ENCODE measurements at regions not wholly inside any gene's neighbourhood (a gene's known extent, or its start where the extent isn't known, plus 50 kb on each side); places are given as distances from the start of the nearest gene placed in this dataset.

DNA sequence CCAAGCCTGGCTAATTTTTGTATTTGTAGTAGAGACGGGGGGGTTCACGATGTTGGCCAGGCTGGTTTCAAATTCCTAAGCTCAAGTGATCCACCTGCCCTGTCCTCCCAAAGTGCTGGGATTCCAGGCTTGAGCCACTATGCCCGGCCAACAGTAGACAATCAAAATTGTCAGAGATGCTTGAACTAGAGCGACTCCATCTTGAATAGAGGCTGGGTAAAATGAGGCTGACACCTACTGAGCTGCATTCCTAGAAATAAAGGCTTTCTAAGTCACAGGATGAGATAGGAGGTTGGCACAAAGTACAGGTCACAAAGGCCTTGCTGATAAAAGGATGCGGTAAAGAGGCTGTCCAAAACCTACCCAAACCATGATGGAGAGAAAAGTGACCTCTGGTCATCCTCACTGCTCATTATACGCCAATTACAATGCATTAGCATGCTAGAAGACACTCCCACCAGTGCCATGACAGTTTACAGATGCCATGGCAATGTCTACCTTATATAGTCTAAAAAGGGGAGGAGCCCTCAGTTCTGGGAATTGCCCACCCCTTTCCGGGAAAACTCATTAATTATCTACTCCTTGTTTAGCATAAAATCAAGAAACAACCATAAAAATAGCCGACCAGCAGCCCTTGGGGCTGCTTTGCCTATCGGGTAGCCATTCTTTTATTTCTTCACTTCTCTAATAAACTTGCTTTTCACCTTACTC lies 134.5 kb downstream of the BAMBI start:
- peaks cover 43% of the 10 kb centered on the region for H3K4me1 ChIP-seq (ENCODE audit: insufficient read depth, low read length)
- H3K9ac ChIP-seq (ENCODE audit: low read depth, low read length), result no peak overlapping the region
- no peaks in the 10 kb centered on the region for H3K36me3 ChIP-seq (ENCODE audit: insufficient read depth, low read length)
- no peaks in the 10 kb centered on the region for H3K9me3 ChIP-seq (ENCODE audit: control insufficient read depth, insufficient read depth, low read length)

DNA sequence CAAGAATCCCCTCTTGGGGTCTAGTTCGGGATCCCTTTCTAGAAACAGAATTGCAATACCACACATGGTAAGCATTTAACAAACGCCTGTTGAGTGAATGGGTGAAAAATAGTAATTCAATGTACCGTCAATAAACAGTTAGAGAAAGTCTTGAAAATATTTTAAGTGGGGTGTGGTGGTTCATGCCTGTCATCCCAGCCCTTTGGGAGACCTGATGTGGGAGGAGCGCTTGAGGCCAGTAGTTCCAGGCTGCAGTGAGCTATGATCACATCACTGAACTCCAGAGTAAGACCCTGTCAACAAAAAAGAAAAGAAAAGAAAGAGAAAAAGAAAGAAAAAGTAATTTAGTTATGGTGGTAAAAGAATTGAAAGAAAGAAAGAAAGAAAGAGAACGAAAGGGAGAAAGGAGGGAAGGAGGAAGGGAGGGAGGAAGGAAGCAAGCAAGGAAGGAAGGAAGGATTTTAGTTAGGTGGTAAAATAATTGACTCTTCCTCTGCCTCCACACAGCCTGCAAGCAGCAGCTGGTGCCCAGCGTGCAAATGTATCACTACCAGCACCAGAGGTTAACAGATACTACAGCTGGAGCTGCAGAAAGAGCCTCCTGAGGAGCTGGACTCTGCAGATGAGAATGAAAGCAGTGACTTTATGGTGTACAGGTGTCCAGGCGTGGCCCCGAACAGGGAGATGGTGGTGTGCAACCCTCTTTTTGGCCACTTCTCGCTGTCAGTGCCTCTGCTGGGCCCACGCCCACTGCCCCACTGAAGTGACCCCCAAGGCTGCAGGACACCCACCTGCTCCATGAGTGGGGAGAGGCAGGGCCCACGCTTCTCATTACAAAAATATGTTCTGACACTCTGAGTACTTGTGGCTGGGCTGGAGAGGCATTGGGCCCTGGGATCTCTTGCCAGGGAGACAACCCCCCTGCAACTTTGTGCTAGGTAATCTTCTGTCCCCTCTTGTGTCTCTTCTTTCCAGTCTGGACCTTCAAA lies 135.4 kb downstream of the BAMBI start:
- H3K9me3 ChIP-seq (ENCODE audit: control insufficient read depth, insufficient read depth, low read length), result no peaks in the 10 kb centered on the region
- peaks cover 34% of the 10 kb centered on the region for H3K4me1 ChIP-seq (ENCODE audit: insufficient read depth, low read length)
- H3K9ac ChIP-seq (ENCODE audit: low read depth, low read length), result no peak overlapping the region

DNA sequence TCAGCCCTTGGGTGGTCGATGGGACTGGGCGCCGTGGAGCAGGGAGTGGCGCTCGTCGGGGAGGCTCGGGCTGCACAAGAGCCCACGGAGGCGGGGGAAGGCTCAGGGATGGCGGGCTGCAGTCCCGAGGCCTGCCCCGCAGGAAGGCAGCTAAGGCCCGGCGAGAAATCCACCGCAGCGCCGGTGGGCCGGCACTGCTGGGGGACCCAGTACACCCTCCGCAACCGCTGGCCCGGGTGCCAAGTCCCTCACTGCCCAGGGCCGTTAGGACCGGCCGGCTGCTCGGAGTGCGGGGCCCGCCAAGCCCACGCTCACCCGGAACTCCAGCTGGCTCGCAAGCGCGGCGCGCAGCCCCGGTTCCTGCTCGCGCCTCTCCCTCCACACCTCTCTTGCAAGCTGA lies 138.4 kb downstream of the BAMBI start:
- H3K4me1 ChIP-seq (ENCODE audit: insufficient read depth, low read length), result peaks cover 5% of the 10 kb centered on the region
- no peaks in the 10 kb centered on the region for H3K9me3 ChIP-seq (ENCODE audit: control insufficient read depth, insufficient read depth, low read length)
- no peak overlapping the region for H3K9ac ChIP-seq (ENCODE audit: low read depth, low read length)
- H3K36me3 ChIP-seq (ENCODE audit: insufficient read depth, low read length), result no peaks in the 10 kb centered on the region

More for the DNA sequence above, 135.4 kb downstream of the BAMBI start:
- no peaks in the 10 kb centered on the region for H3K36me3 ChIP-seq (ENCODE audit: insufficient read depth, low read length)

DNA sequence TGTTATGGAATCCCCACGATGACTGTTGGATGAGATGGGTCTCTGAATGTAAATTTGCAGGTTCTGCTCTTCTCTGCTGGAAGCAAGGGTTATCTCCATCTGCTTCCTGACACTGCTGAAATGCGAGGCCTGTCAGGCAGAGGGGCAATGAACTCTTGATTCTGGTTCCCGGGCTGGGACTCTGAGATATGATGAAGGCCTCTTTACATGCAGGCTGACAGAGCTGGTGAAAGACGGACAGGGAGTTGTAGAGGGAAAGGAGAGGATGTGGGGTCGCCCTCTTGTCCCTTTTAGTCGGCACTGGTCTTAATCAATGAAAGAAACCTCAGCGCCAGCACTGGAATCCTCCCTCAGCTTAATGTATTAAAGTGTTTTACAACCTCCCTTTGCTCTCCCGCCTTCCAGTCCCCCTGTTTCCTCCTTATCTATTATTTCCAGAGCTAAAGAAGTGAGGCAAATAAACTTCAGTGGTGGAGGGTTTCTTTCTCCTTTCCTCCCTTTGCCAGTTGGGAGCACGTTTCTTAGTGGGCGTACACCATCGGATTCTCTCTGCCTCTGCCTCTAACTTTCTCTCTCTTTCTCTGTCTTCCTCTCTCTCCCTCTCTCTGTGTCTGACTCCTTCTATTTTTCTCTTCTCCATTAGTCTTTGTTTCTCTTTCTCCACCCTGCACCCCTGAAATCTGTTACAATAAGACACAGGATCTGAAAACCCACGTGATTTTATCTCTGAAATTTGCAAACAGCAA lies 145.6 kb downstream of the BAMBI start:
- Histone ChIP-seq H3K4me1 (ENCODE audit: insufficient read depth, low read length) (0 out of 2 replicates have a peak, but pooled peaks cover 11% of the 10 kb centered on the region), H3K9me3 (ENCODE audit: control insufficient read depth, insufficient read depth, low read length) (no peaks in the 10 kb centered on the region), H3K36me3 (ENCODE audit: insufficient read depth, low read length) (no peaks in the 10 kb centered on the region), H3K9ac (ENCODE audit: low read depth, low read length) (no peak overlapping the region)

DNA sequence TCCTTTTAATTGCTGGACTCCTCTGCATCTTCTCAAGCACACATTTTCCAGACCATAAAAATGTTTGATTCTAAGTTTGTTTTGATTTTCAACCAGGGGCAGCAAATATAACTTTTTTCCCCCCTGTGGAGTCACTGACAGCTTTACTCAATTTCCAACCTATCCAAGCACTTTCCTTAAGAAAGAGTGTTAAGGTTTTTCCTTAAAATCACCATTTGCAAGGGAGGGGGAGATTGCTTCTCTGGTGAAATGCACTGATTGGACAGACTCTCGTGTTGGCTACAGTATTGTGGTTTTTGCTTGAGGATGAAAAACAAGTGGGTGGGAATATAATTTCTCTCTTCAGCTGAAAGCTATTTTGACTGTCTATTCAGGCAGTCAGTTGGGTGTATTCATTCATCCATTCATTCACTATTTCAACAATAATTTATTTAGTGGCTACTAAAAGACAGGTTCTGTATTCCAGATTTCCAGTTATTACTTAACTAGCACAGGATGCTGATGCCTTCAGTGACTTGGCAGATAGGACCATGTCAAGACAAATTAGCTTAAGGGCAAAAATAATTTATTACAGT lies 146.3 kb downstream of the BAMBI start:
- Histone ChIP-seq H3K36me3 (ENCODE audit: insufficient read depth, low read length) (no peaks in the 10 kb centered on the region), H3K4me1 (ENCODE audit: insufficient read depth, low read length) (0 out of 2 replicates have a peak, but pooled peaks cover 11% of the 10 kb centered on the region), H3K9me3 (ENCODE audit: control insufficient read depth, insufficient read depth, low read length) (no peaks in the 10 kb centered on the region), H3K9ac (ENCODE audit: low read depth, low read length) (no peak overlapping the region)

DNA sequence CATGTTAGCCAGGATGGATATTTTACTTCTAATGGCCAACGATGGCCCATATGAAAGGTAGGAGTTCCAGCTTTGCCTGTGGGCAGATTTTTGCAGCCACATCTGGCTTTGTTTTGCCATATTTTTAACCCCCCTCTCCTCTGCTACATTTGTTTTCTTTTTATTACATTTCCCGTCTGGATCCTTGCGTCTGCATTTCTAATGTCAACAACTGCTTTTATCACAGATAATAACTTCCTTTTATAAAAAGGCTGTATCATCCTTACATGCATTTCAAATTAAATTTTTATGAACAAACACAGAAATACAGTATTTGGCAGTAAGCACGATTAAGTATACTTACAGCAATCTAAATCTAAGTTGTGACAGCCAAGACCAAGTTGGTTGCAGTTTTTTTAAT lies 156.0 kb downstream of the BAMBI start:
- no peaks in the 10 kb centered on the region; the same call in 1 of the 2 replicates for H3K9me3 ChIP-seq (ENCODE audit: control insufficient read depth, insufficient read depth, low read length)
- H3K36me3 ChIP-seq (ENCODE audit: insufficient read depth, low read length), result no peaks in the 10 kb centered on the region
- H3K4me1 ChIP-seq (ENCODE audit: insufficient read depth, low read length), result no peaks in the 10 kb centered on the region
- no peak overlapping the region for H3K9ac ChIP-seq (ENCODE audit: low read depth, low read length)

DNA sequence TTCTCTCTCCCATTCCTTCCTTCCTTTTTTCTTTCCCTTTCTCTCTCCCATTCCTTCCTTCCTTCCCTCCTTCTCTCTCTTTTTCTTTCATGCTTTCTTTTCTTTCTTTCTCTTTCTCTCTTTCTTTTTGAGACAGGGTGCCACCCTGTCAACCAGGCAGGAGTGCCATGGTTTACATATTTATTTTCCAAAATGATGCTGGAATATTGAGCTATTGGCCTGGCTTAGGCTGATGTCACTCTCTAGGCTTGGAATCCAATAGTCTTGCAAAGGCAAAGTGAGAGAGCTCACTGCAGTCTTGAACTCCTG lies 159.1 kb downstream of the BAMBI start:
- no peaks in the 10 kb centered on the region for H3K36me3 ChIP-seq (ENCODE audit: insufficient read depth, low read length)
- no peaks in the 10 kb centered on the region for H3K9me3 ChIP-seq (ENCODE audit: control insufficient read depth, insufficient read depth, low read length)
- no peaks in the 10 kb centered on the region for H3K4me1 ChIP-seq (ENCODE audit: insufficient read depth, low read length)
- H3K9ac ChIP-seq (ENCODE audit: low read depth, low read length), result no peak overlapping the region

DNA sequence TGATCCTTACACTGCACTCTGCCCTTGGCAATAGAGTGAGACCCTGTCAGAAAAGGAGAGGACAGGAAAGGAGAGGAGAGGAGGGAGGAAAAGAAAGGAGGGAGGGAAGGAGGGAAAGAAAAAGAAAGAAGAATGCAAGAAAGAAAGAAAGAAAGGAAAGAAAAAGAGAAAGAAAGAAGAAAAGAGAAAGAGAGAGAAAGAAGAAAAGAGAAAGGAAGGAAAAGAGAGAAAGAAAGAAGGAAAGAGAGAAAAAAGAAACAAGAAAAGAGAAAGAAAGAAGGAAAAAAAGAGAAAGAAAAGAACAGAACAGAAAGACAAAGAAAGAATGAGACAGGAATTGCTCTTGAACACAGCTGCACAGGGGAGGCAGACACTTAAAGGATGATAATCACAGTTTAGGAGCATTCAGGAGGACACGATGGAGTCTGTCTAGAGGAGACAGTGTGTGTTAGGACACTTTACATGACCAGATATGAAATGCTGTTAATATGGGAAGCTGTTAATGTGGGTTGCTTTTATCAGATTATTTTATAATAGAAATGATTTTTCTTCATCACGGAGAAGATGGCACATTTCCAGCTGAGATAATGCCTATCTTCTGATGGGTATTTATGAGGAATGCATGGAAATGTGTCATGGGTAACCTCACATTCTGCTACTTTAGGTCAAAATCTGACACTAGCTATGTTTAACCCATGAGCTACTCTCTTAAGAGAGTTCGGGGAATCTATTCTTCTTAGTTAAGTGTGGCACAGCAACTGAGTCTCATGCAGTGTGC lies 160.5 kb downstream of the BAMBI start:
- no peaks in the 10 kb centered on the region for H3K4me1 ChIP-seq (ENCODE audit: insufficient read depth, low read length)
- no peaks in the 10 kb centered on the region for H3K36me3 ChIP-seq (ENCODE audit: insufficient read depth, low read length)
- no peak overlapping the region for H3K9ac ChIP-seq (ENCODE audit: low read depth, low read length)
- H3K9me3 ChIP-seq (ENCODE audit: control insufficient read depth, insufficient read depth, low read length), result no peaks in the 10 kb centered on the region

DNA sequence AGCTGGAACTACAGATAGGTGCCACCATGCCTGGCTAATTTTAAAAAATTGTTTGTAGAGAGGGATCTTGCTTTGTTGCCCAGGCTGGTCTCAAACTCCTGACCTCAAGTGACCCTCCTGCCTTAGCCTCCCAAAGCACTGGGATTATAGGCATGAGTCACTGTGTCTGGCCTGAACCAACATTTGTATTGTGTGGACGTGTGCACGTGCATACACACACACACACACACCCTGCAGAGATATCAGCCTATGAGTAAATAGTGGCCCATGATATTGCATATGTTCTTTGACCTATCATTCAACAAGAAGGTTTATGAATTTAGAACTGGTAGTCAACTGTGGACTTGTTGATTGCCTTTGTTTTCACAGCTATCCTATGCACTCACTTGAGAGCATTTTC lies 161.6 kb downstream of the BAMBI start:
- H3K9ac ChIP-seq (ENCODE audit: low read depth, low read length), result no peak overlapping the region
- no peaks in the 10 kb centered on the region for H3K9me3 ChIP-seq (ENCODE audit: control insufficient read depth, insufficient read depth, low read length)
- no peaks in the 10 kb centered on the region for H3K36me3 ChIP-seq (ENCODE audit: insufficient read depth, low read length)
- H3K4me1 ChIP-seq (ENCODE audit: insufficient read depth, low read length), result no peaks in the 10 kb centered on the region

DNA sequence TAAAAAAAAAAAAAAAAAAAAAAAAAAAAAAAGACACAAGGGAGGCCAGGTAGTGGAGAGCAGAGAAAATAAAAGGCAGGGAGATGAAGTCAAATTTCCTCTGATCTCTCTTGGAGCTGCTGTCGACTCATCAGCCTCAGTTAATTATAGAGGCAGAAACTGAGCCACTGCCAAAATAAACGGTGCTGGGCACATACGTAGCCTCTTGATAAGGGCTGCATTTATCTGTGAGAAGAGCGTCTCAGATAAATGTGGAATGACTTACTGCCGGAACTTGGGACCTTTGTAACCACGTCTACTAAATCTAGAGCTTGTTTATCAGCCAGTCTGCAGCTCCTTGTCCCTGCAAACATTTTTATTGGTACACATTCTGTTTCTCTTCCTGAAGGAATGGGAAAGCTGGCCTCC lies 162.3 kb downstream of the BAMBI start:
- Histone ChIP-seq H3K9ac (ENCODE audit: low read depth, low read length) (no peak overlapping the region; the same call in 1 of the 2 replicates), H3K4me1 (ENCODE audit: insufficient read depth, low read length) (no peaks in the 10 kb centered on the region), H3K9me3 (ENCODE audit: control insufficient read depth, insufficient read depth, low read length) (0 out of 2 replicates have a peak, but pooled peaks cover under 1% of the 10 kb centered on the region), H3K36me3 (ENCODE audit: insufficient read depth, low read length) (no peaks in the 10 kb centered on the region)

DNA sequence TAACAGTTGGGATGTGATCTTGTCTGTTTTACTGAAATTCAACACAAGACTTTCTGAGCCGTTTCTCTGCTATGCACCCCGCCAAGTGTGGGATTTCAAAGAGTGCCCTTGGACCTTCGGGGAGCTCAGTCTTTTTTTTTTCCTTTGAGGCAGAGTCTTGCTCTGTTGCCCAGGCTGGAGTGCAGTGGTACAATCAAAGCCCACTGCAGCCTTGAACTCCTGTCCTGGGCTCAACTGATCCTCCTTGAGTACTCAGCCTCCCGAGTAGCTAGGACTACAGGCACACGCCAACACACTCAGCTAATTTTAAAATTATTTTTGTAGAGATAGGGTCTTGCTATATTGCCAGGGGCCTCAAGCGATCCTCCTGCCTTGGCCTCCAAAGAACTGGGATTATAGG lies 162.9 kb downstream of the BAMBI start:
- Histone ChIP-seq H3K9ac (ENCODE audit: low read depth, low read length) (no peak overlapping the region), H3K4me1 (ENCODE audit: insufficient read depth, low read length) (no peaks in the 10 kb centered on the region), H3K36me3 (ENCODE audit: insufficient read depth, low read length) (no peaks in the 10 kb centered on the region), H3K9me3 (ENCODE audit: control insufficient read depth, insufficient read depth, low read length) (peaks cover 6% of the 10 kb centered on the region; the same call in 1 of the 2 replicates)

DNA sequence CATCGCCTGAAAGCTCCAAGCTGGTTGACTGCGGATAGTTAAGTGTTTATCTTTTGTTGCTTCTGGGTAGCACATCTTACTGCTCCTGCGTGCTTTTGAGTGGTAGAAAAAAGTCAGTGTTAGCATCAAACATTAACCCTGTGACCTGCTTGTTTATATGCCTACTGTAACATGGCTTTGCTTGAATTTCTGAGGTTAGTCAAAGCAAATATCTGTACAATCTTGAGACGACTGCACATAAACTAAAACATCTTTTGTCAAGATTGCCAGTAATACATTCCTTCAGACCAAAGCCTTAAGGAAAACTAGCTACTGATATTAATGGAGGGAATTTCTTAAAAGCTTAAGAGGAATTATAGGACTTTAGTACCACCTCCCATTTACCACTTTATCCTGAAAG lies 163.7 kb downstream of the BAMBI start:
- no peak overlapping the region for H3K9ac ChIP-seq (ENCODE audit: low read depth, low read length)
- no peaks in the 10 kb centered on the region for H3K4me1 ChIP-seq (ENCODE audit: insufficient read depth, low read length)
- no peaks in the 10 kb centered on the region for H3K36me3 ChIP-seq (ENCODE audit: insufficient read depth, low read length)
- peaks cover 6% of the 10 kb centered on the region; the same call in 1 of the 2 replicates for H3K9me3 ChIP-seq (ENCODE audit: control insufficient read depth, insufficient read depth, low read length)

DNA sequence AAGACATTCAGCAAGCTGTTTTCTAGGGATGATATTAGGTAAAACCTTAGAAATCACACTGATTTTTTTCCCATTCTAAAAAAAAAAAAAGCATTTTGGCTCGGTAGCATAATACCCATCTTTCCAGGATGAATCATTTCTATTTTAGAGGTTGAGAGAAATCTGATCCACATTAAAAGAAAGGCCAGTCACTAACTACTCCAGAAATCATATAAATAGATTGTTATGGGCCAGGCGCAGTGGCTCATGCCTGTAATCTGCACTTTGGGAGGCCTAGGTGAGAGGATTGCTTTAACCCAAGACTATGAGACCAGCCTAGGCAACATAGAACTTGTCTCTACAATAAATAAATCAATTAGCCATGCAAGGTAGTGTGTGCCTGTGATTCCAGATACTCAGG lies 164.3 kb downstream of the BAMBI start:
- Histone ChIP-seq H3K9ac (ENCODE audit: low read depth, low read length) (no peak overlapping the region), H3K4me1 (ENCODE audit: insufficient read depth, low read length) (no peaks in the 10 kb centered on the region), H3K36me3 (ENCODE audit: insufficient read depth, low read length) (no peaks in the 10 kb centered on the region), H3K9me3 (ENCODE audit: control insufficient read depth, insufficient read depth, low read length) (peaks cover 6% of the 10 kb centered on the region; the same call in 1 of the 2 replicates)
